ENCODE measurements at regions not wholly inside any gene's neighbourhood (a gene's known extent, or its start where the extent isn't known, plus 50 kb on each side); places are given as distances from the start of the nearest gene placed in this dataset.

DNA sequence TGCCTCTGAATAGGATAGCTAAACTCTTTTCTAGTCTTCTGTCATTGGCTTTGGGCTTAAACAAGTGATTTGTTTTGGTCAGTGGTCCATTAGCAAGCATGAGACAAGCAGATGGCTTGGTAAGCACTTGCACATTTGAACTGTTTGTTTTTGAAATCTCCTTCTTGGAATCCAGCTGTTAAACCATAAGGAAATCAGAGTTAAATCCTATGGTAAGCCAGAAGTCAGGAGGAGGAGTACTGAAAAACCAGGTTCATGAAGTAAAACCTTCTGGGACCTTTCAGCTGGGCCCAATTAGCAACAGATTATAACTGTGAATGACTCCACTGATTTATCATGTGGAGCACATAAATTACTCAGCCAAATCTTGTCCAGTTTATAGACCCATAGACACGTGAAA lies 1042.5 kb upstream of the PABPC4L start:
- Mint-ChIP-seq H3K27ac (no peak overlapping the region), H3K36me3 (ENCODE audit: low read depth) (no peaks in the 10 kb centered on the region), H3K9me3 (no peaks in the 10 kb centered on the region), H3K27me3 (ENCODE audit: insufficient read depth, low read depth, poor library complexity) (no peaks in the 10 kb centered on the region), H3K4me1 (peaks cover 18% of the 10 kb centered on the region), H3K4me3 (no peak overlapping the region)
- no peaks in the 10 kb centered on the region for H3K36me3 ChIP-seq (ENCODE audit: insufficient read depth)
- DNase-seq (ENCODE audit: low spot score) (no peak), ATAC-seq (no peak)
- H3K27me3 ChIP-seq (ENCODE audit: insufficient read depth): no peaks in the 10 kb centered on the region
- H3K27ac ChIP-seq (ENCODE audit: low read depth): peak overlapping the region; percentile 62; the same call in 1 of the 2 replicates
- H2AFZ ChIP-seq: peak overlapping the region; percentile 44; the same call in 1 of the 2 replicates
- H3K4me3 ChIP-seq: no peak overlapping the region
- no peaks in the 10 kb centered on the region for H3F3A ChIP-seq (replicated peaks; ENCODE audit: low read depth)
- H4K20me1 ChIP-seq (replicated peaks; ENCODE audit: insufficient read depth): no peaks in the 10 kb centered on the region
- no peaks in the 10 kb centered on the region for H3K79me2 ChIP-seq (replicated peaks; ENCODE audit: insufficient read depth)
- H3K9me2 ChIP-seq (ENCODE audit: insufficient read depth): no peaks in the 10 kb centered on the region
- H3K4me1 ChIP-seq (ENCODE audit: insufficient read depth): peaks cover 15% of the 10 kb centered on the region
- TF ChIP-seq, protein P1, sequence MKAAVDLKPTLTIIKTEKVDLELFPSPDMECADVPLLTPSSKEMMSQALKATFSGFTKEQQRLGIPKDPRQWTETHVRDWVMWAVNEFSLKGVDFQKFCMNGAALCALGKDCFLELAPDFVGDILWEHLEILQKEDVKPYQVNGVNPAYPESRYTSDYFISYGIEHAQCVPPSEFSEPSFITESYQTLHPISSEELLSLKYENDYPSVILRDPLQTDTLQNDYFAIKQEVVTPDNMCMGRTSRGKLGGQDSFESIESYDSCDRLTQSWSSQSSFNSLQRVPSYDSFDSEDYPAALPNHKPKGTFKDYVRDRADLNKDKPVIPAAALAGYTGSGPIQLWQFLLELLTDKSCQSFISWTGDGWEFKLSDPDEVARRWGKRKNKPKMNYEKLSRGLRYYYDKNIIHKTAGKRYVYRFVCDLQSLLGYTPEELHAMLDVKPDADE (IDR thresholded peaks at IDR 0.05): no peak
- TF ChIP-seq ZNF114 (CRISPR knock-in tag; IDR thresholded peaks at IDR 0.05) (no peak), POLR2AphosphoS5 (IDR thresholded peaks at IDR 0.05; ENCODE audit: low read depth) (no peak), NANOG (IDR thresholded peaks at IDR 0.05; ENCODE audit: borderline replicate concordance) (no peak), STAT1 (IDR thresholded peaks at IDR 0.05; ENCODE audit: unreplicated experiment) (no peak), EZH2phosphoT487 (IDR thresholded peaks at IDR 0.05; ENCODE audit: unreplicated experiment) (no peak), EZH2 (IDR thresholded peaks at IDR 0.05; ENCODE audit: low read depth, unreplicated experiment) (no peak), JUNB (IDR thresholded peaks at IDR 0.05; ENCODE audit: unreplicated experiment) (no peak), CREB1 (CRISPR knock-in tag; IDR thresholded peaks at IDR 0.05; ENCODE audit: low read depth) (no peak), ZNF331 (CRISPR knock-in tag; IDR thresholded peaks at IDR 0.05; ENCODE audit: low read depth) (no peak)
- TF ChIP-seq, protein P2, sequence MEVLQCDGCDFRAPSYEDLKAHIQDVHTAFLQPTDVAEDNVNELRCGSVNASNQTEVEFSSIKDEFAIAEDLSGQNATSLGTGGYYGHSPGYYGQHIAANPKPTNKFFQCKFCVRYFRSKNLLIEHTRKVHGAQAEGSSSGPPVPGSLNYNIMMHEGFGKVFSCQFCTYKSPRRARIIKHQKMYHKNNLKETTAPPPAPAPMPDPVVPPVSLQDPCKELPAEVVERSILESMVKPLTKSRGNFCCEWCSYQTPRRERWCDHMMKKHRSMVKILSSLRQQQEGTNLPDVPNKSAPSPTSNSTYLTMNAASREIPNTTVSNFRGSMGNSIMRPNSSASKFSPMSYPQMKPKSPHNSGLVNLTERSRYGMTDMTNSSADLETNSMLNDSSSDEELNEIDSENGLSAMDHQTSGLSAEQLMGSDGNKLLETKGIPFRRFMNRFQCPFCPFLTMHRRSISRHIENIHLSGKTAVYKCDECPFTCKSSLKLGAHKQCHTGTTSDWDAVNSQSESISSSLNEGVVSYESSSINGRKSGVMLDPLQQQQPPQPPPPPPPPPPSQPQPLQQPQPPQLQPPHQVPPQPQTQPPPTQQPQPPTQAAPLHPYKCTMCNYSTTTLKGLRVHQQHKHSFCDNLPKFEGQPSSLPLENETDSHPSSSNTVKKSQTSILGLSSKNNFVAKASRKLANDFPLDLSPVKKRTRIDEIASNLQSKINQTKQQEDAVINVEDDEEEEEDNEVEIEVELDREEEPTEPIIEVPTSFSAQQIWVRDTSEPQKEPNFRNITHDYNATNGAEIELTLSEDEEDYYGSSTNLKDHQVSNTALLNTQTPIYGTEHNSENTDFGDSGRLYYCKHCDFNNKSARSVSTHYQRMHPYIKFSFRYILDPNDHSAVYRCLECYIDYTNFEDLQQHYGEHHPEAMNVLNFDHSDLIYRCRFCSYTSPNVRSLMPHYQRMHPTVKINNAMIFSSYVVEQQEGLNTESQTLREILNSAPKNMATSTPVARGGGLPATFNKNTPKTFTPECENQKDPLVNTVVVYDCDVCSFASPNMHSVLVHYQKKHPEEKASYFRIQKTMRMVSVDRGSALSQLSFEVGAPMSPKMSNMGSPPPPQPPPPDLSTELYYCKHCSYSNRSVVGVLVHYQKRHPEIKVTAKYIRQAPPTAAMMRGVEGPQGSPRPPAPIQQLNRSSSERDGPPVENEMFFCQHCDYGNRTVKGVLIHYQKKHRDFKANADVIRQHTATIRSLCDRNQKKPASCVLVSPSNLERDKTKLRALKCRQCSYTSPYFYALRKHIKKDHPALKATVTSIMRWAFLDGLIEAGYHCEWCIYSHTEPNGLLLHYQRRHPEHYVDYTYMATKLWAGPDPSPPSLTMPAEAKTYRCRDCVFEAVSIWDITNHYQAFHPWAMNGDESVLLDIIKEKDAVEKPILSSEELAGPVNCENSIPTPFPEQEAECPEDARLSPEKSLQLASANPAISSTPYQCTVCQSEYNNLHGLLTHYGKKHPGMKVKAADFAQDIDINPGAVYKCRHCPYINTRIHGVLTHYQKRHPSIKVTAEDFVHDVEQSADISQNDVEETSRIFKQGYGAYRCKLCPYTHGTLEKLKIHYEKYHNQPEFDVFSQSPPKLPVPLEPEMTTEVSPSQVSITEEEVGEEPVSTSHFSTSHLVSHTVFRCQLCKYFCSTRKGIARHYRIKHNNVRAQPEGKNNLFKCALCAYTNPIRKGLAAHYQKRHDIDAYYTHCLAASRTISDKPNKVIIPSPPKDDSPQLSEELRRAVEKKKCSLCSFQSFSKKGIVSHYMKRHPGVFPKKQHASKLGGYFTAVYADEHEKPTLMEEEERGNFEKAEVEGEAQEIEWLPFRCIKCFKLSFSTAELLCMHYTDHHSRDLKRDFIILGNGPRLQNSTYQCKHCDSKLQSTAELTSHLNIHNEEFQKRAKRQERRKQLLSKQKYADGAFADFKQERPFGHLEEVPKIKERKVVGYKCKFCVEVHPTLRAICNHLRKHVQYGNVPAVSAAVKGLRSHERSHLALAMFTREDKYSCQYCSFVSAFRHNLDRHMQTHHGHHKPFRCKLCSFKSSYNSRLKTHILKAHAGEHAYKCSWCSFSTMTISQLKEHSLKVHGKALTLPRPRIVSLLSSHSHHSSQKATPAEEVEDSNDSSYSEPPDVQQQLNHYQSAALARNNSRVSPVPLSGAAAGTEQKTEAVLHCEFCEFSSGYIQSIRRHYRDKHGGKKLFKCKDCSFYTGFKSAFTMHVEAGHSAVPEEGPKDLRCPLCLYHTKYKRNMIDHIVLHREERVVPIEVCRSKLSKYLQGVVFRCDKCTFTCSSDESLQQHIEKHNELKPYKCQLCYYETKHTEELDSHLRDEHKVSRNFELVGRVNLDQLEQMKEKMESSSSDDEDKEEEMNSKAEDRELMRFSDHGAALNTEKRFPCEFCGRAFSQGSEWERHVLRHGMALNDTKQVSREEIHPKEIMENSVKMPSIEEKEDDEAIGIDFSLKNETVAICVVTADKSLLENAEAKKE (CRISPR knock-in tag; IDR thresholded peaks at IDR 0.05): no peak
- TF ChIP-seq, protein P3, sequence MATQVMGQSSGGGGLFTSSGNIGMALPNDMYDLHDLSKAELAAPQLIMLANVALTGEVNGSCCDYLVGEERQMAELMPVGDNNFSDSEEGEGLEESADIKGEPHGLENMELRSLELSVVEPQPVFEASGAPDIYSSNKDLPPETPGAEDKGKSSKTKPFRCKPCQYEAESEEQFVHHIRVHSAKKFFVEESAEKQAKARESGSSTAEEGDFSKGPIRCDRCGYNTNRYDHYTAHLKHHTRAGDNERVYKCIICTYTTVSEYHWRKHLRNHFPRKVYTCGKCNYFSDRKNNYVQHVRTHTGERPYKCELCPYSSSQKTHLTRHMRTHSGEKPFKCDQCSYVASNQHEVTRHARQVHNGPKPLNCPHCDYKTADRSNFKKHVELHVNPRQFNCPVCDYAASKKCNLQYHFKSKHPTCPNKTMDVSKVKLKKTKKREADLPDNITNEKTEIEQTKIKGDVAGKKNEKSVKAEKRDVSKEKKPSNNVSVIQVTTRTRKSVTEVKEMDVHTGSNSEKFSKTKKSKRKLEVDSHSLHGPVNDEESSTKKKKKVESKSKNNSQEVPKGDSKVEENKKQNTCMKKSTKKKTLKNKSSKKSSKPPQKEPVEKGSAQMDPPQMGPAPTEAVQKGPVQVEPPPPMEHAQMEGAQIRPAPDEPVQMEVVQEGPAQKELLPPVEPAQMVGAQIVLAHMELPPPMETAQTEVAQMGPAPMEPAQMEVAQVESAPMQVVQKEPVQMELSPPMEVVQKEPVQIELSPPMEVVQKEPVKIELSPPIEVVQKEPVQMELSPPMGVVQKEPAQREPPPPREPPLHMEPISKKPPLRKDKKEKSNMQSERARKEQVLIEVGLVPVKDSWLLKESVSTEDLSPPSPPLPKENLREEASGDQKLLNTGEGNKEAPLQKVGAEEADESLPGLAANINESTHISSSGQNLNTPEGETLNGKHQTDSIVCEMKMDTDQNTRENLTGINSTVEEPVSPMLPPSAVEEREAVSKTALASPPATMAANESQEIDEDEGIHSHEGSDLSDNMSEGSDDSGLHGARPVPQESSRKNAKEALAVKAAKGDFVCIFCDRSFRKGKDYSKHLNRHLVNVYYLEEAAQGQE (IDR thresholded peaks at IDR 0.05; ENCODE audit: unreplicated experiment): no peak
- TF ChIP-seq, protein P4, sequence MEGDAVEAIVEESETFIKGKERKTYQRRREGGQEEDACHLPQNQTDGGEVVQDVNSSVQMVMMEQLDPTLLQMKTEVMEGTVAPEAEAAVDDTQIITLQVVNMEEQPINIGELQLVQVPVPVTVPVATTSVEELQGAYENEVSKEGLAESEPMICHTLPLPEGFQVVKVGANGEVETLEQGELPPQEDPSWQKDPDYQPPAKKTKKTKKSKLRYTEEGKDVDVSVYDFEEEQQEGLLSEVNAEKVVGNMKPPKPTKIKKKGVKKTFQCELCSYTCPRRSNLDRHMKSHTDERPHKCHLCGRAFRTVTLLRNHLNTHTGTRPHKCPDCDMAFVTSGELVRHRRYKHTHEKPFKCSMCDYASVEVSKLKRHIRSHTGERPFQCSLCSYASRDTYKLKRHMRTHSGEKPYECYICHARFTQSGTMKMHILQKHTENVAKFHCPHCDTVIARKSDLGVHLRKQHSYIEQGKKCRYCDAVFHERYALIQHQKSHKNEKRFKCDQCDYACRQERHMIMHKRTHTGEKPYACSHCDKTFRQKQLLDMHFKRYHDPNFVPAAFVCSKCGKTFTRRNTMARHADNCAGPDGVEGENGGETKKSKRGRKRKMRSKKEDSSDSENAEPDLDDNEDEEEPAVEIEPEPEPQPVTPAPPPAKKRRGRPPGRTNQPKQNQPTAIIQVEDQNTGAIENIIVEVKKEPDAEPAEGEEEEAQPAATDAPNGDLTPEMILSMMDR (conservative IDR thresholded peaks at IDR 0.05; ENCODE audit: low read depth in 2 of 2): no peak
- H3K4me2 ChIP-seq: 0 out of 2 replicates have a peak overlapping the region, but pooled peaks have one; percentile 13
